Suprapubic skin (tissue), 4 donors: ENCODE measurements at regions not wholly inside any gene's neighbourhood (a gene's known extent, or its start where the extent isn't known, plus 50 kb on each side); places are given as distances from the start of the nearest gene placed in this dataset.

Experiments used
- POLR2A ChIP-seq, 2 donors: fragments of 450-650 bp; IDR thresholded peaks; one replicate each; pipeline ENCODE4 v1.6.1; 2017; ENCODE audit warnings: antibody characterized with exemption in 2 of 2, mild to moderate bottlenecking in 2 of 2, moderate library complexity in 2 of 2
- POLR2AphosphoS5 ChIP-seq, 3 donors: sonication (generic); formaldehyde crosslinking; IDR thresholded peaks; one replicate each; pipeline ENCODE4 v1.6.1; 2017; ENCODE audit warnings: antibody characterized with exemption in 3 of 3
- TF ChIP-seq, protein P1 (sequence below), 2 donors: fragments of 200-600 bp in 1 of 2; fragments of 450-650 bp in 1 of 2; sonication (generic) in 1 of 2; IDR thresholded peaks; one replicate each; pipeline ENCODE4 v1.5.1; 2016 to 2019; ENCODE audit warnings: antibody characterized with exemption in 2 of 2, mild to moderate bottlenecking in 1 of 2, moderate library complexity in 1 of 2

DNA sequence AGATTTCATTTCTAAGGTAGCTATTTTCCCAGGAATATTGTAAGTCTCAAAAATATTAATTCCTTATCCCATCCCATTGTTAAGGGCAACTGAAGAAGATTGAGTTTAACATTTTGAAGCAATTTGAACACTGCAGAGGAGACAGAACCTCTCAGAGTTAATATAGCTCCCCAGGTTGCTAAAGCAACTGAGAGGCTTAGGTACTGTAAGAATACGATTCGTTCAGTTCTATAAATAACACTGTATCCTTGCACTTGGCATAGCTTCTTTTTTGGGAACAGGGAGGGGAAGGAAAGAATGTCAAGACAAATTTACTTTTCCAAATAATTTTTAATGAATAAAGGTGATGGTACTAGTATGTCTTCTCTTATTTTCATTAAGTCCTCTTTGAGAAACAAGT lies 658.4 kb upstream of the CELF2 start:
- TF ChIP-seq, protein P1, sequence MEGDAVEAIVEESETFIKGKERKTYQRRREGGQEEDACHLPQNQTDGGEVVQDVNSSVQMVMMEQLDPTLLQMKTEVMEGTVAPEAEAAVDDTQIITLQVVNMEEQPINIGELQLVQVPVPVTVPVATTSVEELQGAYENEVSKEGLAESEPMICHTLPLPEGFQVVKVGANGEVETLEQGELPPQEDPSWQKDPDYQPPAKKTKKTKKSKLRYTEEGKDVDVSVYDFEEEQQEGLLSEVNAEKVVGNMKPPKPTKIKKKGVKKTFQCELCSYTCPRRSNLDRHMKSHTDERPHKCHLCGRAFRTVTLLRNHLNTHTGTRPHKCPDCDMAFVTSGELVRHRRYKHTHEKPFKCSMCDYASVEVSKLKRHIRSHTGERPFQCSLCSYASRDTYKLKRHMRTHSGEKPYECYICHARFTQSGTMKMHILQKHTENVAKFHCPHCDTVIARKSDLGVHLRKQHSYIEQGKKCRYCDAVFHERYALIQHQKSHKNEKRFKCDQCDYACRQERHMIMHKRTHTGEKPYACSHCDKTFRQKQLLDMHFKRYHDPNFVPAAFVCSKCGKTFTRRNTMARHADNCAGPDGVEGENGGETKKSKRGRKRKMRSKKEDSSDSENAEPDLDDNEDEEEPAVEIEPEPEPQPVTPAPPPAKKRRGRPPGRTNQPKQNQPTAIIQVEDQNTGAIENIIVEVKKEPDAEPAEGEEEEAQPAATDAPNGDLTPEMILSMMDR (IDR thresholded peaks at IDR 0.05) = no peak
- TF ChIP-seq POLR2AphosphoS5 (IDR thresholded peaks at IDR 0.05) = no peak
- no peak for TF ChIP-seq POLR2A (IDR thresholded peaks at IDR 0.05)
